ENCODE measurements at regions not wholly inside any gene's neighbourhood (a gene's known extent, or its start where the extent isn't known, plus 50 kb on each side); places are given as distances from the start of the nearest gene placed in this dataset.

DNA sequence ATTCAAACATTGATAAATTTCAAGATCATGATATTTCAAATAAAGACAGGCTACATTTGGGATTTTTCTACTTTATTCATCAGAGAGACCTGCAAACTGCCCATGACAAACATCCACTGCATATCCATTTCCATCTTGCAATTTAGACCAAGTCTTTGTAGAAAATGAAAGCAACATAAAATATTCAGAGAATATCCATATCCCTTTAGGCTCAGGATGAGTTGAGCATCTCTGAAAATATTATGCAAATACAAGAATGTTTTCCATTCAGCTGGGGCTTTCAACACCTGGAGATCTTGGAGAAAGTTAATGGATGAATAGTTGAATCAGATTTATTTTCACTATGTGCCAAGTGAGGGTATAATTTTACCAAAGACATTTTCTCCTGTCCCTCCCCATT lies 103.4 kb downstream of the TUSC7 start:
- TF ChIP-seq, protein P1, sequence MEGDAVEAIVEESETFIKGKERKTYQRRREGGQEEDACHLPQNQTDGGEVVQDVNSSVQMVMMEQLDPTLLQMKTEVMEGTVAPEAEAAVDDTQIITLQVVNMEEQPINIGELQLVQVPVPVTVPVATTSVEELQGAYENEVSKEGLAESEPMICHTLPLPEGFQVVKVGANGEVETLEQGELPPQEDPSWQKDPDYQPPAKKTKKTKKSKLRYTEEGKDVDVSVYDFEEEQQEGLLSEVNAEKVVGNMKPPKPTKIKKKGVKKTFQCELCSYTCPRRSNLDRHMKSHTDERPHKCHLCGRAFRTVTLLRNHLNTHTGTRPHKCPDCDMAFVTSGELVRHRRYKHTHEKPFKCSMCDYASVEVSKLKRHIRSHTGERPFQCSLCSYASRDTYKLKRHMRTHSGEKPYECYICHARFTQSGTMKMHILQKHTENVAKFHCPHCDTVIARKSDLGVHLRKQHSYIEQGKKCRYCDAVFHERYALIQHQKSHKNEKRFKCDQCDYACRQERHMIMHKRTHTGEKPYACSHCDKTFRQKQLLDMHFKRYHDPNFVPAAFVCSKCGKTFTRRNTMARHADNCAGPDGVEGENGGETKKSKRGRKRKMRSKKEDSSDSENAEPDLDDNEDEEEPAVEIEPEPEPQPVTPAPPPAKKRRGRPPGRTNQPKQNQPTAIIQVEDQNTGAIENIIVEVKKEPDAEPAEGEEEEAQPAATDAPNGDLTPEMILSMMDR (IDR thresholded peaks at IDR 0.05; ENCODE audit: low read depth, low read length): no peak
- TF ChIP-seq EZH2phosphoT487 (IDR thresholded peaks at IDR 0.05; ENCODE audit: low read depth): no peak

Data from OCI-LY3 (cell line).